Peyer's patch (tissue), 4 donors: ENCODE measurements at regions not wholly inside any gene's neighbourhood (a gene's known extent, or its start where the extent isn't known, plus 50 kb on each side); places are given as distances from the start of the nearest gene placed in this dataset.

Experiments
- DNase-seq, 3 donors: peaks; one replicate each; pipeline ENCODE4 v3.0.0-alpha.2; 2017 to 2019
- H3K27ac ChIP-seq, 4 donors: fragments of 200-600 bp; sonication (generic); one replicate each; pipeline ENCODE4 v1.5.1; 2016 to 2019
- H3K27me3 ChIP-seq, 2 donors: fragments of 200-600 bp; sonication (generic); one replicate each; pipeline ENCODE4 v1.5.1; 2019
- H3K36me3 ChIP-seq, 3 donors: fragments of 200-600 bp; sonication (generic); one replicate each; pipeline ENCODE4 v1.5.1; 2016 to 2019
- H3K4me1 ChIP-seq, 4 donors: fragments of 200-600 bp; sonication (generic); one replicate each; pipeline ENCODE4 v1.5.1; 2016 to 2019
- H3K4me3 ChIP-seq, 4 donors: fragments of 200-600 bp; sonication (generic); 1 replicate in 3 of 4; 2 replicates in 1 of 4; pipeline ENCODE4 v1.5.1; 2016 to 2019; ENCODE audit warnings: mild to moderate bottlenecking in 1 of 4
- H3K9me3 ChIP-seq, 4 donors: fragments of 200-600 bp; sonication (generic); one replicate each; pipeline ENCODE4 v1.5.1; 2016 to 2019; ENCODE audit warnings: mild to moderate bottlenecking in 1 of 4
- POLR2A ChIP-seq, 2 donors: fragments of 450-650 bp; IDR thresholded peaks; one replicate each; pipeline ENCODE4 v1.5.1; 2017; ENCODE audit warnings: antibody characterized with exemption in 2 of 2, mild to moderate bottlenecking in 2 of 2, moderate library complexity in 2 of 2
- TF ChIP-seq, protein P1 (sequence below), 6 experiments: fragments of 450-650 bp in 4 of 6; fragments of 200-600 bp in 2 of 6; sonication (generic) in 1 of 6; IDR thresholded peaks; one replicate each; pipeline ENCODE4 v1.5.1; 2017 to 2019; ENCODE audit warnings: antibody characterized with exemption in 6 of 6, mild to moderate bottlenecking in 3 of 6, moderate library complexity in 1 of 6

DNA sequence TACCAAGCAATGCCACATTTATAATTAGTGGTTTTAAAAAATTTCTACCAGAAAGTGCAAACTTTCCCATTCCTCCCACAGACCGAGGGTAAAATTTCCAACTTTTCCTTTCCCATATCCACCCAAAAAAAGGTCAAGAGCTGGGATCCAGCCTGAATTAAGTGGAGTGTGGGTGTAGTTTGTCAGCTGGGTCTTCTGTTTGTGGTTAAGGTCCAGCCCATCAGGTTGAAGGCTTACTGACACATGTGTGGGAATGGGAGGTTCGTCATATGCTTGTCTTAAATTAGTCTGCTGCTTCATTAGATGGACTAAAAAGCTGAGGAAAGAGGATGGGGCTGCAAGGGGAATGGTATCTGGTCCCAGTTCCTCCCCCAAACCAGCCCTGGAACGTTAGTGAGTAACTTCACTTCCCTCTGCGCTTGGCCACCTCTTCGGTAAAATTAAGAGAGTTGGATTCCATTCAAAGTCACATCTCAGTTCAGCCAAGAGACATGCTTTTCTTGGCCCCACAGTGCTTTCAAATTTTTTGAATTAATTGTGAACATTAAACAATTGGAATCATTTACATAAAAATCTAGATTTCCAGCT is 59.0 kb upstream of the PLCL2 start:
- no peak overlapping the region for H3K27ac ChIP-seq
- TF ChIP-seq POLR2A (IDR thresholded peaks at IDR 0.05): no peak
- TF ChIP-seq, protein P1, sequence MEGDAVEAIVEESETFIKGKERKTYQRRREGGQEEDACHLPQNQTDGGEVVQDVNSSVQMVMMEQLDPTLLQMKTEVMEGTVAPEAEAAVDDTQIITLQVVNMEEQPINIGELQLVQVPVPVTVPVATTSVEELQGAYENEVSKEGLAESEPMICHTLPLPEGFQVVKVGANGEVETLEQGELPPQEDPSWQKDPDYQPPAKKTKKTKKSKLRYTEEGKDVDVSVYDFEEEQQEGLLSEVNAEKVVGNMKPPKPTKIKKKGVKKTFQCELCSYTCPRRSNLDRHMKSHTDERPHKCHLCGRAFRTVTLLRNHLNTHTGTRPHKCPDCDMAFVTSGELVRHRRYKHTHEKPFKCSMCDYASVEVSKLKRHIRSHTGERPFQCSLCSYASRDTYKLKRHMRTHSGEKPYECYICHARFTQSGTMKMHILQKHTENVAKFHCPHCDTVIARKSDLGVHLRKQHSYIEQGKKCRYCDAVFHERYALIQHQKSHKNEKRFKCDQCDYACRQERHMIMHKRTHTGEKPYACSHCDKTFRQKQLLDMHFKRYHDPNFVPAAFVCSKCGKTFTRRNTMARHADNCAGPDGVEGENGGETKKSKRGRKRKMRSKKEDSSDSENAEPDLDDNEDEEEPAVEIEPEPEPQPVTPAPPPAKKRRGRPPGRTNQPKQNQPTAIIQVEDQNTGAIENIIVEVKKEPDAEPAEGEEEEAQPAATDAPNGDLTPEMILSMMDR (IDR thresholded peaks at IDR 0.05): no peak
- no peaks in the 10 kb centered on the region for H3K4me1 ChIP-seq
- H3K27me3 ChIP-seq: no peaks in the 10 kb centered on the region
- DNase-seq: no peak
- no peak overlapping the region for H3K4me3 ChIP-seq
- H3K9me3 ChIP-seq: no peaks in the 10 kb centered on the region
- no peaks in the 10 kb centered on the region for H3K36me3 ChIP-seq

DNA sequence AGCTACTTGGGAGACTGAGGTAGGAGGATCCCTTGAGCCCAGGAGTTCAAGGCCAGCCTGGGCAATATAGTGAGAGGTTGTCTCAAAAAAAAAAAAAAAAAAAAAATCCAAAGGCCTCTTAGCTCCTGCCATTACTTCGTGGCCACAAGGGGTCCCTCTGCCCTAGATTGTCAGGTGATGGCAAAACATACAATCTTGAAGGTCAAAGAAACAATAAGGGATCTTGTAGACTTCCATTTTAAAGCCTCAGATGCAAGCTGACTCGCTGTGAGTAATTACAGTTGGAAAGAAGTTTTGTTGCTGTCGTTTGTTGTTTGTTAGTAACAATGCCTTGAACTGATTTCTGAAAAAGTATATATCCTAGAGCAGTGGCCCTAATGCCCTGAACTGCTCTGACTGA is 55.9 kb upstream of the PLCL2 start:
- DNase-seq: peak; percentile 56 to 82 (median 61)

DNA sequence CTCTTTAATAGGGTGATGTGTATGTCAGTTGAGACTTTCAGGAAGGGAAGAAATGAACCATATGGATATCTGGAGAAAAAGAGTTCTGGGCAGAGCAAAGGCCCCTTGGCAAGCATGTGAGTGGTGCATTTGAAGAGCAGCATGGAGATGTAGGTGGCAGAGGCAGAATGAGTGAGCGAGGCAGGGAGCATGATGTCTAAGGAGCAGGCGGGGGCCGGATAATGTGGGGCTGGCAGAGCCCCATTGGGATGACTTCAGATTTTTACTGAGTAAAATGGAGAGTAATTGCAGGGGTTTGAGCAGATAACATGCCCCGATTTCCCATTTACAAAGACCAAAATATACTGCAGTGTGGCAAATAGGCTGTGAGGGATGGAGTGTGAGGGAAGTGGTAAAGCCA is 52.9 kb upstream of the PLCL2 start:
- no peaks in the 10 kb centered on the region for H3K9me3 ChIP-seq
- no peaks in the 10 kb centered on the region for H3K27me3 ChIP-seq
- no peak overlapping the region for H3K27ac ChIP-seq
- H3K4me1 ChIP-seq: no peaks in the 10 kb centered on the region
- DNase-seq: no peak
- TF ChIP-seq POLR2A (IDR thresholded peaks at IDR 0.05): no peak
- TF ChIP-seq, protein P1 (IDR thresholded peaks at IDR 0.05): no peak
- H3K36me3 ChIP-seq: no peaks in the 10 kb centered on the region
- no peak overlapping the region for H3K4me3 ChIP-seq

More for the DNA sequence above, 55.9 kb upstream of the PLCL2 start:
- Histone ChIP-seq H3K4me3 (no peak overlapping the region), H3K4me1 (no peaks in the 10 kb centered on the region), H3K9me3 (no peaks in the 10 kb centered on the region), H3K27me3 (no peaks in the 10 kb centered on the region), H3K27ac (no peak overlapping the region), H3K36me3 (no peaks in the 10 kb centered on the region)
- no peak for TF ChIP-seq POLR2A (IDR thresholded peaks at IDR 0.05)
- TF ChIP-seq, protein P1 (IDR thresholded peaks at IDR 0.05): peak in 4 of 6 experiments; percentile 55 to 63 (median 60)

DNA sequence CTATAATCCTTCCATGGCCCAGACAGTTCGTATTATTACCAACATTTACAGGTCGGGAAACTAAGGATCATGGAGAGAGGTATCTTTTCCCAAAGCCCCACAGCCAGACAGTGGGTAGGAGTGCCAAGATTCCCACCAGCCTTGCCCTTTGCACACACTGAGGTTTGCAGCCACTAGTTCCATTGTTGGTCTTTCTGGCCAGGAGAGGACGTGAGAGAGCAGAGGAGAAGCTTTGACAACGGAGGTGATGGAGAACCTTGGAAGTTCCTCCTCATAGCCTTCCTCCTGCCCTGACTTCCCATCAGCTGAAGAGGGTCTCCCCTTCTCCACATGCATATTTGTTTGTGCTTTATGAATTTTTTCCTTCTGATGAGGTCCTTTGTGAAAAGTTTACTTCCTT is 50.5 kb upstream of the PLCL2 start:
- H3K27me3 ChIP-seq: no peaks in the 10 kb centered on the region
- H3K4me1 ChIP-seq: peaks cover 0 to 15% (median 0%) of the 10 kb centered on the region in 4 donors
- DNase-seq: no peak
- H3K9me3 ChIP-seq: no peaks in the 10 kb centered on the region
- no peak overlapping the region for H3K4me3 ChIP-seq
- no peak overlapping the region for H3K27ac ChIP-seq
- no peaks in the 10 kb centered on the region for H3K36me3 ChIP-seq
- TF ChIP-seq, protein P1 (IDR thresholded peaks at IDR 0.05): peak in 1 of 6 experiments; percentile 27
- TF ChIP-seq POLR2A (IDR thresholded peaks at IDR 0.05): no peak

DNA sequence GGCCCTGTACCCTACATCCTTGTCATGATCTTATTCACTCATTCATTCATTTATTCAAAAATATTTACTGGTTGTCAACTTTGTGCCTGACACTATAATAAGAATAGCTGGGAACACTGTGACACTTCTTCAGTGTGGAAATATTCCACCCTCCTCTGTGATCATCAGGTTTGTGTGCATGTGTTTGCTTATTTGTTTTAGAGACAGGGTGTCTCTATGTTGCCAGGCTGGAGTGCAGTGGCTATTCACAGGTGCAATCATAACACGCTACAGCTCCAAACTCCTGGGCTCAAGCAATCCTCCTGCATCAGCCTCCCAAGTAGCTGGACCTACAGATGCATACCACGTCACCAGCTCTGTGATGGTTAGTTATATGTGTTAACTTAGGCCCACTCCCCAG is 50.0 kb upstream of the PLCL2 start:
- Histone ChIP-seq H3K4me1 (peaks cover 0 to 15% (median 0%) of the 10 kb centered on the region in 4 donors), H3K36me3 (no peaks in the 10 kb centered on the region), H3K9me3 (no peaks in the 10 kb centered on the region), H3K27me3 (no peaks in the 10 kb centered on the region), H3K4me3 (no peak overlapping the region), H3K27ac (no peak overlapping the region)
- no peak for DNase-seq
- no peak for TF ChIP-seq POLR2A (IDR thresholded peaks at IDR 0.05)
- TF ChIP-seq, protein P1 (IDR thresholded peaks at IDR 0.05): no peak
